ENCODE measurements at regions not wholly inside any gene's neighbourhood (a gene's known extent, or its start where the extent isn't known, plus 50 kb on each side); places are given as distances from the start of the nearest gene placed in this dataset.

DNA sequence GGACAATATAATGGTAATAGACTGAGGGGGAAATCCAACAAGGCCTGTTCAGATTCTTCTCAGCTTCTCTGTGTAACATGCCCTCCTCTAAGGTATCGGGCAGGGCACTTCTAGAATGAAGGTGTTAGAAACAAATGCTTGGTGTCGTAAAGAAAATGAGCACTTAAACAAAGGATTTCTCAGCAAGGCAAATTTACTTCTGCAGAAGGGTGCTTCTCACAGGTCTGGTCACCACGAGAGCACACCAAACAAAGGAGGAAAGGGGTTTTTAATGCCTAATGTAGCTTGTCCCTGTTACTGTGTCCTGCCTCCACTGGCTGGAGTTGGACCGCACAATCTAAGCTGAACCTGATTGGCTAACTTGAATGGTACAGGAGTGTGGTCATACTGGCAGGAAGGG is 642.6 kb upstream of the CDH8 start:
- TF ChIP-seq, protein P1, sequence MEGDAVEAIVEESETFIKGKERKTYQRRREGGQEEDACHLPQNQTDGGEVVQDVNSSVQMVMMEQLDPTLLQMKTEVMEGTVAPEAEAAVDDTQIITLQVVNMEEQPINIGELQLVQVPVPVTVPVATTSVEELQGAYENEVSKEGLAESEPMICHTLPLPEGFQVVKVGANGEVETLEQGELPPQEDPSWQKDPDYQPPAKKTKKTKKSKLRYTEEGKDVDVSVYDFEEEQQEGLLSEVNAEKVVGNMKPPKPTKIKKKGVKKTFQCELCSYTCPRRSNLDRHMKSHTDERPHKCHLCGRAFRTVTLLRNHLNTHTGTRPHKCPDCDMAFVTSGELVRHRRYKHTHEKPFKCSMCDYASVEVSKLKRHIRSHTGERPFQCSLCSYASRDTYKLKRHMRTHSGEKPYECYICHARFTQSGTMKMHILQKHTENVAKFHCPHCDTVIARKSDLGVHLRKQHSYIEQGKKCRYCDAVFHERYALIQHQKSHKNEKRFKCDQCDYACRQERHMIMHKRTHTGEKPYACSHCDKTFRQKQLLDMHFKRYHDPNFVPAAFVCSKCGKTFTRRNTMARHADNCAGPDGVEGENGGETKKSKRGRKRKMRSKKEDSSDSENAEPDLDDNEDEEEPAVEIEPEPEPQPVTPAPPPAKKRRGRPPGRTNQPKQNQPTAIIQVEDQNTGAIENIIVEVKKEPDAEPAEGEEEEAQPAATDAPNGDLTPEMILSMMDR (IDR thresholded peaks at IDR 0.05), result no peak
- no peak for TF ChIP-seq POLR2A (IDR thresholded peaks at IDR 0.05)
